ENCODE measurements at regions not wholly inside any gene's neighbourhood (a gene's known extent, or its start where the extent isn't known, plus 50 kb on each side); places are given as distances from the start of the nearest gene placed in this dataset.
A peak's percentile ranks its signal among the peaks of the same experiment; 100 is the strongest.

- no peak for DNase-seq (ENCODE audit: extremely low read depth, low read depth)
Measured at GRCh38 chr11:97107604-97108003, 717.8 kb downstream of the JRKL start.

DNA sequence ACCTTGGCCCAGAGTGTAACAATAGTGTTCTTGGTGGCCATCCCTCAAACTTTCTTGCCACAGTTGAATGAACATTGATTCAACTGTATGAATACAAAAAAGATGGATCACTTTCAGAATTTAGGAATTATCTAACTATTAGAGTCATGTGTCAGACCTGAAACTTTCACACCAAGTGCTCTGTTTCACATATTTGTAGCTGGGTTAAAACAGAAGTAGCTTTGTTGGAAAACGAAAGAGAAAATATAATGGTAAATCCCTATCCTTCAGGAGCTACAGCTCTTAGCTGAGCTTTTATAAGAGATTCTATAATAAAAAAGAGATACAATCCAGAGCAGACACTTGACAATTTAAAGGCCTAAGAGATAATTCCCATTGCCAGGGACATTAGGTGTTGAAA is 719.3 kb downstream of the JRKL start:
- no peak for DNase-seq (ENCODE audit: extremely low read depth, low read depth)

DNA sequence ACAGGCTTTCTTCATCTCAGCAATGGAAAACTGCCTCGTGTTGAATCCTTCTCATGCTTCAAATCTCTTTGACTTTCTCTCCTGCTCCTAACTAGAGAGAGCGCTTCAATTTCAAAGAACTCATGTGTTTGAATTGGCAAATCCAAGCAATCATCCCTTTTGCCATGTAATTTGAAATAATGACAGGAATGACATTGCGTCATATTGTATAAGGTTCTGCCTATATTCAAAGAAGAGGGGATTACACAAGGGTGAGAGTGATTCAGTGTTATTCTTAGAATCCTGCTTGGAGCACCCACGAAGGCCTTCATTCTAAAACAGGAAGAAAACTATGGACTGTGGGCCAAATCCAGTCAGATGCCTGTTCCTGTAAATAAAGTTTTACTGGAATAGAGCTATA is 720.6 kb downstream of the JRKL start:
- DNase-seq (ENCODE audit: extremely low read depth, low read depth), result no peak

- DNase-seq (ENCODE audit: extremely low read depth, low read depth), result no peak
Measured at GRCh38 chr11:97111559-97111958, 721.7 kb downstream of the JRKL start.

- DNase-seq (ENCODE audit: extremely low read depth, low read depth), result no peak
Measured at GRCh38 chr11:97118614-97119200, 728.9 kb downstream of the JRKL start.

DNA sequence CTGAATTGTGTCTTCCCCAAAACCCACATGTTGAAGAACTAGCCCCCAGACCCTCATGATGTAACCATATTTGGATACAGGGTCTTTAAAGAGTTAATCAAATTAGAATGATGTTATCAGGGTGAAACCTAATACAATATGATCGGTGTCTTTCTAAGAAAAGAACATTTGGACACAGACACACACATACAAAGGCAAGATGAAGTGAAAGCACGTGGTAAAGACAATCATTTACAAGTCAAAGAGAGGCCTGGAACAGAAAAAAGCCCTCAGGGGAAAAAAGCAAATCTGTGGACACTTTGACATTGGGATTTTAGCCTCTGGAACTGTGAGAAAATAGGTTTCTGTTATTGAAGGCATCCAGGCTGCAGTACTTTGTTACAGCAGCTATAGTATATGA is 733.4 kb downstream of the JRKL start:
- DNase-seq (ENCODE audit: extremely low read depth, low read depth), result no peak

GRCh38 chr11:97136067-97136466 is 746.3 kb downstream of the JRKL start:
- DNase-seq (ENCODE audit: extremely low read depth, low read depth), result no peak

GRCh38 chr11:97140885-97141494 is 751.2 kb downstream of the JRKL start:
- DNase-seq (ENCODE audit: extremely low read depth, low read depth), result peak; percentile 32

GRCh38 chr11:97143463-97143862 is 753.6 kb downstream of the JRKL start:
- DNase-seq (ENCODE audit: extremely low read depth, low read depth), result no peak

DNA sequence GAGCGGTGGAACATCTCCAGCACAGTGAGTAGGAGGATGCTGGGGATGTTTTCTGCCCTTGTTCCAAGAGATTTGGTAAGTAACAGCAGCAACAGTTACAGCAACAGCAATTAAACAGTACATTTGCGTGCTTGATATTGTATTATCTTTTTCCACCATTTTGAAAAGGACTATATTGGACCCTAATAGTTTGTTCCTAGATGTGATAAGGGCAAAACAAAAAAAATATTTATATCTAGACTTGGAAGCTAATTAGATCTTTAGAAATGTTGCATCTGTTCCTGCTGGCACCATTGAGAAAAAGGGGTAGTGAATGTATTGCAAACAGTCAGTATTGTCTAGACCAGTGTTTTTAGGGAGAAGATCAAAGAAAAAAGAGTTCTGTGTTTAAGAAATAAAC is 759.9 kb downstream of the JRKL start:
- no peak for DNase-seq (ENCODE audit: extremely low read depth, low read depth)

- no peak for DNase-seq (ENCODE audit: extremely low read depth, low read depth)
Measured at GRCh38 chr11:97157221-97157740, 767.5 kb downstream of the JRKL start.

DNA sequence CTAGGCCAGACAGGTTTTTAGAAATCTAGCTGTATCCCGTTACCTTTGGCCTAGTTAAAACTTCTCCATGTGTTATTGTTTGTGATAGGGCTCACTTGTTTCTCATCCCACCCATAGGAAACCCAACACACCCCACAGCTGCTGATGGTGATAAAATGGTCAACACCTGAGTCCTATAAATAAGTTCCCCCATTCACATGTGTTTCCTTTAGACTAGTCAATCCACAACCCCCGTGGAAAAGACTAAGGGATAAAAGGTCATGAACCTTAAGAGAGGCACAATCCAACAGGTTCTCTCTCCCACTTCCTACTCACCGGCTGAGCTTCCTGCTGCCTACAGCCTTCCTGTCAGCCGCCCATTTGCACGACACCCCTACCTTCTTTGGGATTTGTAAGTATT is 768.4 kb downstream of the JRKL start:
- DNase-seq (ENCODE audit: extremely low read depth, low read depth), result no peak

DNA sequence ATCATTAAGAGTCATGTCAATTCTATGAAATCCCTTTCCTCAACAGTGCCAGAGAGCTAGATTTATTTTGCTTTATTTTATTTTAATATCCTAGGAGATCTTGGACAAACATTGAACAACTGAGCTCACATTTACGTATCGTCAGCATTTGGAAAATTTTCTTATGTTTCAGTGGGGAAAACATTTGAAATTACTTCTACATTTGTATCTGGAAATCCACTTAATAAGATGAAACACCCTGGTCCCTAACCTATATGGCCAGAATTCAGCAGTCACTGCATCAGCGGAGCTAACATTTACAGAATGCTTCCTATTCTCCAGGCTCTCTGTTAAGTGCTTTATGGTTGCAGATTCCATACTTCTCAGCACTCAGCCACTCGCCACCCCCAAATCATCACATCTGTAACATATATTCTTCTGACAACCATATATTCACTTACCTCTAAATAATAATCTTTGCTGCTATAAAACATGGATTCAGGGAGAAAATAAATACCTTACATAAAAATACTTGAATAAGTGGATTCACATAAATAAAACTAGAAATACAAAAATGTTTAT is 773.9 kb downstream of the JRKL start:
- DNase-seq (ENCODE audit: extremely low read depth, low read depth), result no peak

- no peak for DNase-seq (ENCODE audit: extremely low read depth, low read depth)
Measured at GRCh38 chr11:97201743-97202612, 812.2 kb downstream of the JRKL start.

GRCh38 chr11:97202613-97203292 is 812.9 kb downstream of the JRKL start:
- no peak for DNase-seq (ENCODE audit: extremely low read depth, low read depth)

DNA sequence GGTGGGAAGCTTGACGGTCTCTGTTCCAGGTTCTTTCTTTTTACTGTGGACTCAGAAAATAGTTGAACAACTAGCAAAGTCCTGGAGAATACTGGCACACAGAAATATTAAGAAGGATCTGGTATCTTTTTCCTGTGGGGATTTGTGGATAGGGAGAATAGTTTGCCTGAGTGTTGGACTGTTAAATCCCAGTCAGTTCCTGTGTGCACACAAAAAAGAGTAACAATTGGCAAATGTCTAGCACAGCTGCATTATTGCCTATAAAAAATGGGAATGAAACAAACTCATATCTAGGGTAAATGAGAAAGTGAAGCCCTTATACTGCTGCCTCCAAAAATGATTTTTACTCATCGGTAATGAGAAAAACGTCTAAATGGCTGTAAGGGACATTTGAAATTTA is 828.2 kb downstream of the JRKL start:
- no peak for DNase-seq (ENCODE audit: extremely low read depth, low read depth)

DNA sequence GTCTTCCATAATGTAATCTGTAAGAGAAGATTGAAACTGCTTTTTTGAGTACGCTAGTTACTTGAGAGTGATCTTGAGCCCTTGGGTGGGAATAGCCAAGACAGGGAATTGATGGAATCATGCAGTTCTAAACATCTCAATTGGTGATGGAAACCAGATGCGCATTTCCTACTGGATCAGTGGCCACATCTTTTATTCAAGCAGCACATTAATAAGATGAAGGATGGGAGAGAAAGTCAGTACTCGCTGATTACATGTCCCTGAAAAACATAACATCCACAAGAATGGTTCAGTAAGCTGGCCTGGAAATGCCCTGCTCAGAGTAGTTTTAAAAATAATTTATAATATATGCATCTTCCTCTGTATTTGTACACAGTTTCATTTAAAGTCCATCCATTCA is 833.8 kb downstream of the JRKL start:
- DNase-seq (ENCODE audit: extremely low read depth, low read depth), result no peak

DNA sequence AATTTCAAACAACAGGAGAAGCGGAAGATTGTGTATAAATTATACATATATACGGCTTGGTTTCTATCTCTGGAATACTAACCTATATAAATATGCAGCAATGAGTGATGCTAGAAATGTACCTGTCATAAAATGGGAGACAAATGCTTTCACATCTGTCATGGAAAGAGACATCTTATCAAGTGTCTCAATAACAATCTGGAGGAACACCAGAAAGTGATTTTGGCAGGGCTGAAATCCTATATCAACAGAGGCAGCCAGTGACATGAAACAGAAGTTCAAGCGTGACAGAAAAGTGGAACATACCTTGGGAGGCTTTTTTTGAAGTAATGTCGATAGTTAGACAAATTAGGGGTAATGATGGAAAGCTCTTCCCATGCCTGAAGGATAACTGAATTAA is 834.6 kb downstream of the JRKL start:
- no peak for DNase-seq (ENCODE audit: extremely low read depth, low read depth)

DNA sequence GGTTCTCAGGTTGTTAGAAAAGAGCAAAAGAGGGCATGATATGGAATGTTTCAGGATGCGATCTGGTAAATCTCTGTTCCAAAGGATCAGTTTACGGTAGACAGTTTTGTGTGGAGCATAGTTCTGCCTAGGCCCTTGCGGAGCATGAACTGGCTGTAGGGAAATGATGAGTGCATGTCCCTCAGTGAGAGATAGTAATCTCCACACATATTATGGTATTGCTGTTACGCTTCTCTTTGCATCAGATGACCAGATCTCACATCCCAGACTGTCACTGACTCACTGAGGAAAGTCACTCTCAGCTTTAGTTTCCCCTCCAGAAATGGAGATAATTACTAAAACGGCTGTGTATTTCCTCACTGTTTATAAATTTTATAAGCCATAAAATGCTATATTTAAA is 836.0 kb downstream of the JRKL start:
- no peak for DNase-seq (ENCODE audit: extremely low read depth, low read depth)

DNA sequence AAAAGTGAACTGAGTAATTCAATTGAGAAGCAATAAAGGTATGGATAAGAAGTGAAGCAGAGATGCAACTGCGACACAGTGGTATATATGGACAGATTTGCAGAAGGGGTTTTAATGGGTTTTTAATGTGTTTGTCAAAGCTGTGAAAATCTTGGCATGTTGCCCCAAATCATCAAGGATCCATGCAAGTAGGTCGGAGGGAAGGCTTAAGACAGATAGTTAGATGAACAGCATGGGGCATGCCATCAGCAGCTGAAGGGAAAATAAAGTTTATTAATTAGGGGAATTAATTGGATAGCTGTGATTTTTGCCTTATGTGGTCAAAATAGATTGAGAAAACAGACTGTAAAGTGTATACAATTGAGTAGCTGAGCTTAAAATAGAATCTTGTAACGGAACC is 840.1 kb downstream of the JRKL start:
- DNase-seq (ENCODE audit: extremely low read depth, low read depth), result no peak

DNA sequence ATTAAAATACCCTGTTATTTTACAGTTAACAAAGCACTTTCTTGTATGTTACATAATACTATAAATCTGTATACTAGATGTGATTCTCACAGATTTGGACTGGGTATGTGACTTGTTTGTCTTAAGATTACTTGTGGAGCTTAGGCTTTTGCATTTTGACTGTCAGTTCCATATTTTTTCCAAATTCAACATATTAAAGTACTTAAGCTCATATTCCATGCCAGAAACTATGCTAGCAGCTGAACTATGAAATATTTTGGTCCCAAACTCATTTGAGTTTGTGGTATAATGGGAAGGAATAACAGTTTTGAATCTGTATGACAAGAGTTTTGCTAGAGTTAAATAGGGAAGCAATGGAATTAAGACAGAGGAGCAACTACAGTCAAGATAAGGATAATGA is 841.4 kb downstream of the JRKL start:
- DNase-seq (ENCODE audit: extremely low read depth, low read depth), result no peak

Measured in NCI-H460 (cell line).